Cardiac muscle cell (in vitro differentiated cells and primary cell): ENCODE measurements at regions not wholly inside any gene's neighbourhood (a gene's known extent, or its start where the extent isn't known, plus 50 kb on each side); places are given as distances from the start of the nearest gene placed in this dataset.

Experiments
- DNase-seq, 2 donors: peaks; one replicate each; pipeline versions ENCODE4 v3.0.0 to v3.0.0-alpha.2; 2010 to 2017; ENCODE audit warnings: low read depth in 1 of 2, low spot score in 1 of 2
- H3K27ac ChIP-seq: fragments of 200-600 bp; sonication (generic); 2 replicates; pipeline ENCODE4 v1.5.1; 2016
- H3K27me3 ChIP-seq: fragments of 200-600 bp; sonication (generic); 2 replicates; pipeline ENCODE4 v1.6.0; 2016; ENCODE audit warnings: control low read depth
- H3K36me3 ChIP-seq: fragments of 200-600 bp; sonication (generic); 2 replicates; pipeline ENCODE4 v1.5.1; 2016; ENCODE audit warnings: control low read depth
- H3K4me1 ChIP-seq: fragments of 200-600 bp; sonication (generic); 2 replicates; pipeline ENCODE4 v1.8.1; 2017; ENCODE audit warnings: low read depth, mild to moderate bottlenecking, mixed run types
- H3K4me3 ChIP-seq: fragments of 200-600 bp; sonication (generic); 2 replicates; pipeline ENCODE4 v1.5.1; 2016; ENCODE audit warnings: mild to moderate bottlenecking
- H3K9me3 ChIP-seq: fragments of 200-600 bp; sonication (generic); 2 replicates; pipeline ENCODE4 v1.5.1; 2017; ENCODE audit warnings: low read depth, mild to moderate bottlenecking, control low read depth
- TF ChIP-seq, protein P1 (sequence below): IDR thresholded peaks from 2 replicates; pipeline ENCODE4 v1.5.1; 2012; ENCODE audit warnings: low read depth, mild to moderate bottlenecking, low read length

- H3K4me1 ChIP-seq = no peaks in the 10 kb centered on the region
- TF ChIP-seq, protein P1, sequence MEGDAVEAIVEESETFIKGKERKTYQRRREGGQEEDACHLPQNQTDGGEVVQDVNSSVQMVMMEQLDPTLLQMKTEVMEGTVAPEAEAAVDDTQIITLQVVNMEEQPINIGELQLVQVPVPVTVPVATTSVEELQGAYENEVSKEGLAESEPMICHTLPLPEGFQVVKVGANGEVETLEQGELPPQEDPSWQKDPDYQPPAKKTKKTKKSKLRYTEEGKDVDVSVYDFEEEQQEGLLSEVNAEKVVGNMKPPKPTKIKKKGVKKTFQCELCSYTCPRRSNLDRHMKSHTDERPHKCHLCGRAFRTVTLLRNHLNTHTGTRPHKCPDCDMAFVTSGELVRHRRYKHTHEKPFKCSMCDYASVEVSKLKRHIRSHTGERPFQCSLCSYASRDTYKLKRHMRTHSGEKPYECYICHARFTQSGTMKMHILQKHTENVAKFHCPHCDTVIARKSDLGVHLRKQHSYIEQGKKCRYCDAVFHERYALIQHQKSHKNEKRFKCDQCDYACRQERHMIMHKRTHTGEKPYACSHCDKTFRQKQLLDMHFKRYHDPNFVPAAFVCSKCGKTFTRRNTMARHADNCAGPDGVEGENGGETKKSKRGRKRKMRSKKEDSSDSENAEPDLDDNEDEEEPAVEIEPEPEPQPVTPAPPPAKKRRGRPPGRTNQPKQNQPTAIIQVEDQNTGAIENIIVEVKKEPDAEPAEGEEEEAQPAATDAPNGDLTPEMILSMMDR = no peak
Measured at GRCh38 chr7:125409921-125410320, 480.3 kb upstream of the POT1 start.

GRCh38 chr7:125406111-125406510 lies 476.5 kb upstream of the POT1 start:
- H3K27ac ChIP-seq = no peak overlapping the region
- DNase-seq = no peak
- no peak overlapping the region for H3K4me3 ChIP-seq
- H3K27me3 ChIP-seq = no peaks in the 10 kb centered on the region
- no peaks in the 10 kb centered on the region for H3K36me3 ChIP-seq
- H3K4me1 ChIP-seq = no peaks in the 10 kb centered on the region
- H3K9me3 ChIP-seq = no peaks in the 10 kb centered on the region
- TF ChIP-seq, protein P1 = no peak

More at GRCh38 chr7:125409921-125410320, 480.3 kb upstream of the POT1 start:
- no peaks in the 10 kb centered on the region for H3K36me3 ChIP-seq
- no peak overlapping the region for H3K4me3 ChIP-seq
- no peak for DNase-seq
- no peaks in the 10 kb centered on the region for H3K27me3 ChIP-seq
- H3K9me3 ChIP-seq = no peaks in the 10 kb centered on the region
- H3K27ac ChIP-seq = no peak overlapping the region

DNA sequence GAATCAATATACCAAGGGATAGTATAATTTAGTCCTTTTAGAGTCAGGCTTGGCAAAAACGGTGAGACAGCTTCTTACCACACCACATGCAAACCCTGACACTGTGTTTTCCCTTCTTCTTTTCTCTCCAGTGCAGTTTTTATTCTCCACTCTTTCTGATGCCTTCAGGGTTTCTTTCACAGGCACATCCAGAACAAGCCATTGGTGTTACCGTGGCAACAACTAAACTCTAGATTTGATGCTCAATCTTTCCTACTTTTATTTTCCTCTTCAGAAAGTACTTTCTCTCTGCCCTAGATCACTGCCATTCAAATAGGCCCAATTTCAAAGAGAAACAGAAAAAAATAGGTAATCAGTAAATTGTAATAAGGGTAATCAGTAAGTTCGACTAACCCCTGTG lies 469.8 kb upstream of the POT1 start:
- H3K4me1 ChIP-seq = no peaks in the 10 kb centered on the region
- DNase-seq = no peak
- no peak overlapping the region for H3K4me3 ChIP-seq
- H3K27ac ChIP-seq = no peak overlapping the region
- H3K9me3 ChIP-seq = no peaks in the 10 kb centered on the region
- no peaks in the 10 kb centered on the region for H3K27me3 ChIP-seq
- H3K36me3 ChIP-seq = no peaks in the 10 kb centered on the region
- TF ChIP-seq, protein P1 = no peak

DNA sequence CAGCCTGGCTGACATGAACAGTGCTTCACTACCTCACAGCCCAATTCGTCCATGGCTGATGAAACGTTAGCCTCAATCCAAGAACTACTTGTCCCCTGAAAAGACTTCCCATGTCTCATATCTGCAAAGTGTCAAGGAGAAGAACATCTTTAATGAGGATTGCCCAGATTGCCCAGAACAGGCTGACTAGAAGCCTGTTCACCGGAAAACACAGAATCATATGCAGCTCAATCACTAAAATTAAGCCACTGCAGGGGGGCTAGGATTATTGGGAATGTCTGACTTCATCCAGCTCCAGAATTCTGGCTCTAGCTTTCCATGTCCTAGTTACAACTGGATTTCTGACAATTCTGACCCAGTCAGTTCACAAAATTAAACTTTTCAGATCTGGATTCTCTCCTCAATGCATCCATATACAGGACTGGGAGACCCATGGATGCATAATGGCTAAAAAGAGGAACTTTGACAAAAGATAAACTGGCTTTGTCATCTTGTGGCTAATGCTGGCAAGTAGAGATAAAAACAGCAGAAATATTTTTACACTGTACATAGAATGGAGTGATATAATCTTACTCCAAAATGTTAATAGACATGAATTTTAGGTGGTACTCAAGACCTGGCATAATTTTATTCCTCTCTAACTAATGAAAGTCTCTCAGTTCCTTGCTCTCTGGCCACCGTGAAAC lies 467.0 kb upstream of the POT1 start:
- Histone ChIP-seq H3K27ac (no peak overlapping the region), H3K4me3 (no peak overlapping the region), H3K9me3 (no peaks in the 10 kb centered on the region), H3K36me3 (no peaks in the 10 kb centered on the region), H3K4me1 (no peaks in the 10 kb centered on the region), H3K27me3 (no peaks in the 10 kb centered on the region)
- no peak for DNase-seq
- TF ChIP-seq, protein P1 = no peak

DNA sequence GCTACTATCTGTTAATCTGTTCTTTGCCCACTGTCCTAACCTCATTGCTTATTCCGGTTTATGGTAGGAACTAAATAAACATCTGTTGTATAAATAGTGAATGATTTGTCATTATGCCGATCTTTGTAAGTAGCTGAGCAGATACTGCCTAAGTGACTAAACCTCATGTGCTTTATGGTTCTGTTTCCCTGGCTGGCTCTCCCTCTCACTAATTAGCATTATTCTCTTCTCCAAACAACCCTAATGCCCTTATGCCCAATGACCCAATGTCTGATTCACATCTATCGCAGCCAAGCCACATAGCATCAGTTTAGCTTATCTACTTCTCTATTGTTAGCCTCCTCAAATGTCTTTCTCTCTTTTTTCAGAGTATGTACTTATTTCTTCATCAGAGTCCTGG lies 462.3 kb upstream of the POT1 start:
- no peaks in the 10 kb centered on the region for H3K9me3 ChIP-seq
- TF ChIP-seq, protein P1 = no peak
- no peak overlapping the region for H3K4me3 ChIP-seq
- peaks cover 6% of the 10 kb centered on the region for H3K4me1 ChIP-seq
- no peak overlapping the region for H3K27ac ChIP-seq
- no peak for DNase-seq
- H3K36me3 ChIP-seq = no peaks in the 10 kb centered on the region
- no peaks in the 10 kb centered on the region for H3K27me3 ChIP-seq

- Histone ChIP-seq H3K36me3 (no peaks in the 10 kb centered on the region), H3K27ac (peak overlapping the region; percentile 17), H3K4me3 (no peak overlapping the region), H3K4me1 (peaks cover 6% of the 10 kb centered on the region), H3K27me3 (no peaks in the 10 kb centered on the region), H3K9me3 (no peaks in the 10 kb centered on the region)
- TF ChIP-seq, protein P1 = no peak
- peak in 1 of 2 donors; percentile 2 for DNase-seq
Measured at GRCh38 chr7:125390981-125391380, 461.4 kb upstream of the POT1 start.
